OCI-LY1 (cell line): ENCODE measurements at regions not wholly inside any gene's neighbourhood (a gene's known extent, or its start where the extent isn't known, plus 50 kb on each side); places are given as distances from the start of the nearest gene placed in this dataset.

Experiments
- CTCF ChIP-seq: fragments of 200-600 bp; sonication (generic), shearing (Covaris generic); IDR thresholded peaks from 2 replicates; pipeline ENCODE4 v1.5.1; 2017; ENCODE audit warnings: mild to moderate bottlenecking, antibody characterized with exemption, low read length, moderate library complexity, mixed read lengths
- EZH2 ChIP-seq: fragments of 200-600 bp; sonication (generic), shearing (Covaris generic); IDR thresholded peaks from 2 replicates; pipeline ENCODE4 v1.8.0; 2017; ENCODE audit warnings: borderline replicate concordance, mixed run types, mild to moderate bottlenecking, antibody characterized with exemption, low read length, moderate library complexity, mixed read lengths

GRCh38 chr9:22863106-22863505 is 416.5 kb downstream of the DMRTA1 start:
- TF ChIP-seq CTCF (no peak), EZH2 (no peak)
